ENCODE measurements at regions not wholly inside any gene's neighbourhood (a gene's known extent, or its start where the extent isn't known, plus 50 kb on each side); places are given as distances from the start of the nearest gene placed in this dataset.

DNA sequence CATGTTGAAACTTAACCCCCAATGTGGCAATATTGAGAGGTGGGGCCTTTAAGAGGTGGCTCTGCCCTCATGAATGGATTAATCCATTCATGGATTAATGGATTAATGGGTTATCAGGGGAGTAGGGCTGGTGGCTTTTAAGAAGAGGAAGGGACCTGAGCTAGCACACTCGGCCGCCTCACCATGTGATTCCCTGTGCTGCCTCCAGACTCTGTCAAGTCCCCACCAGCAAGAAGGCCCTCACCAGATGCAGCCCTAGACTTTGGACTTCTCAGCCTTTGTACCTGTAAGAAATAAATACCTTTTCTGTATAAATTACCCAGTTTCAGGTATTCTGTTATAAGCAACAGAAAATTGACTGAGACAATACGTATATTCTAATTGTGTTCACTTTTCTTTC is 272.2 kb upstream of the DMRT1 start:
- H3K27ac Mint-ChIP-seq, result peak overlapping the region; percentile 2
- no peak overlapping the region for H3K9ac ChIP-seq (ENCODE audit: extremely low read depth, low read length, poor library complexity, severe bottlenecking)
- H3K4me3 ChIP-seq (ENCODE audit: low read length), result no peak overlapping the region
- H3K27me3 Mint-ChIP-seq (ENCODE audit: insufficient read depth), result no peaks in the 10 kb centered on the region
- no peaks in the 10 kb centered on the region for H3K27me3 ChIP-seq (ENCODE audit: control insufficient read depth, insufficient read depth, low read length, poor library complexity, severe bottlenecking)
- DNase-seq, result no peak
- H3K36me3 ChIP-seq (ENCODE audit: control insufficient read depth, insufficient read depth, low read length), result no peaks in the 10 kb centered on the region
- no peak for TF ChIP-seq CTCF (conservative IDR thresholded peaks at IDR 0.05)
- H3K9me3 ChIP-seq (ENCODE audit: control insufficient read depth, low read length), result peaks cover 25% of the 10 kb centered on the region
- H3K36me3 Mint-ChIP-seq (ENCODE audit: low read depth), result peaks cover 29% of the 10 kb centered on the region
- 86 to 89% methylated on average over 1 to 3 of the region's 3 CpGs for WGBS, 2 experiments (ENCODE audit: insufficient coverage in 1 of 2, insufficient read length in 1 of 2)
- H3K4me1 Mint-ChIP-seq, result peaks cover 17% of the 10 kb centered on the region
- H3K4me1 ChIP-seq (ENCODE audit: control insufficient read depth, insufficient read depth, low read length), result no peaks in the 10 kb centered on the region
- H3K9me3 Mint-ChIP-seq, result peaks cover 24% of the 10 kb centered on the region
- H3K27ac ChIP-seq (ENCODE audit: low read depth, low read length), result no peak overlapping the region
- no peak overlapping the region for H3K4me3 Mint-ChIP-seq

- Histone ChIP-seq H3K4me3 (ENCODE audit: low read length) (no peak overlapping the region), H3K9me3 (ENCODE audit: control insufficient read depth, low read length) (peaks cover 22% of the 10 kb centered on the region), H3K9ac (ENCODE audit: extremely low read depth, low read length, poor library complexity, severe bottlenecking) (no peak overlapping the region), H3K27ac (ENCODE audit: low read depth, low read length) (no peak overlapping the region), H3K4me1 (ENCODE audit: control insufficient read depth, insufficient read depth, low read length) (no peaks in the 10 kb centered on the region), H3K36me3 (ENCODE audit: control insufficient read depth, insufficient read depth, low read length) (no peaks in the 10 kb centered on the region), H3K27me3 (ENCODE audit: control insufficient read depth, insufficient read depth, low read length, poor library complexity, severe bottlenecking) (no peaks in the 10 kb centered on the region)
- WGBS, 2 experiments (ENCODE audit: insufficient coverage in 1 of 2, insufficient read length in 1 of 2), result 92 to 100% methylated on average over 2 to 5 of the region's 5 CpGs
- Mint-ChIP-seq H3K4me3 (no peak overlapping the region), H3K9me3 (peaks cover 23% of the 10 kb centered on the region), H3K36me3 (ENCODE audit: low read depth) (peaks cover 21% of the 10 kb centered on the region), H3K4me1 (peaks cover 17% of the 10 kb centered on the region), H3K27ac (peak overlapping the region; percentile 58), H3K27me3 (ENCODE audit: insufficient read depth) (no peaks in the 10 kb centered on the region)
- TF ChIP-seq CTCF (conservative IDR thresholded peaks at IDR 0.05), result no peak
- DNase-seq, result no peak
These were observed 271.3 kb upstream of the DMRT1 start for GRCh38 chr9:570187-570586.

DNA sequence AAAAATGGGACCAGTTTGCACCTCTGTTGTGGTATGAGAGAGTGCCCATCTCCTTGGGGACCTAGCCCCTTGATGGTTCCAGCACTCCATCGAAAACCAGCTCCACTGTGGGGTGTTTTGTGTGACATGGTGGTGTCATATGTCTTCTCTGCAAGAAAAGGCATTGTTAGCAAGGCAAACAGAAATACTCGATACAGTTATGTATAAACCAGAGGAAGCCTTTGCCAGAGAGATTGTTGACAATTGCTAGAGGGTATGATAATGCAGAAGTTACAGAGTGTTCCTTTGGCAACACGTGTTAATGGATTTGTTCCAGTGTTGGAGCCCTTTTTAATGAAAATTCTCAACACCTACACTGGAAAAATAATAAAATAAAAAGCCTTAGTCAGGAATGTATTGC is 270.4 kb upstream of the DMRT1 start:
- Mint-ChIP-seq H3K9me3 (peaks cover 15% of the 10 kb centered on the region), H3K36me3 (ENCODE audit: low read depth) (peaks cover 13% of the 10 kb centered on the region), H3K4me1 (peaks cover 17% of the 10 kb centered on the region), H3K27me3 (ENCODE audit: insufficient read depth) (no peaks in the 10 kb centered on the region), H3K4me3 (no peak overlapping the region), H3K27ac (no peak overlapping the region)
- no peak overlapping the region for H3K27ac ChIP-seq (ENCODE audit: low read depth, low read length)
- no peak for TF ChIP-seq CTCF (conservative IDR thresholded peaks at IDR 0.05)
- H3K36me3 ChIP-seq (ENCODE audit: control insufficient read depth, insufficient read depth, low read length), result no peaks in the 10 kb centered on the region
- WGBS, 2 experiments (ENCODE audit: insufficient coverage in 1 of 2, insufficient read length in 1 of 2), result 79 to 98% methylated on average over 2 to 3 of the region's 3 CpGs
- no peaks in the 10 kb centered on the region for H3K4me1 ChIP-seq (ENCODE audit: control insufficient read depth, insufficient read depth, low read length)
- H3K9me3 ChIP-seq (ENCODE audit: control insufficient read depth, low read length), result peaks cover 14% of the 10 kb centered on the region
- H3K4me3 ChIP-seq (ENCODE audit: low read length), result no peak overlapping the region
- H3K27me3 ChIP-seq (ENCODE audit: control insufficient read depth, insufficient read depth, low read length, poor library complexity, severe bottlenecking), result no peaks in the 10 kb centered on the region
- DNase-seq, result no peak
- H3K9ac ChIP-seq (ENCODE audit: extremely low read depth, low read length, poor library complexity, severe bottlenecking), result no peak overlapping the region
